Umbilical cord (tissue), 1 donor: ENCODE measurements at regions not wholly inside any gene's neighbourhood (a gene's known extent, or its start where the extent isn't known, plus 50 kb on each side); places are given as distances from the start of the nearest gene placed in this dataset.
A peak's percentile ranks its signal among the peaks of the same experiment; 100 is the strongest.
"Not testable (repeated sequence)": the region's sequence is repeated elsewhere in the genome, so short reads cannot be mapped to it uniquely, and the experiment has no call there.

Experiments used
- DNase-seq: peaks from one replicate; pipeline ENCODE4 v3.0.0-alpha.2; 2015; ENCODE audit warnings: low spot score

- no peak for DNase-seq
These were observed 53.4 kb downstream of the RGS2 start for GRCh38 chr1:192862271-192862670.

- DNase-seq, result no peak
These were observed 57.5 kb downstream of the RGS2 start for GRCh38 chr1:192866241-192866868.

GRCh38 chr1:192867180-192867579 is 58.3 kb downstream of the RGS2 start:
- no peak for DNase-seq

GRCh38 chr1:192869308-192869940 is 60.6 kb downstream of the RGS2 start:
- no peak for DNase-seq

- DNase-seq, result no peak
These were observed 63.2 kb downstream of the RGS2 start for GRCh38 chr1:192872010-192872409.

GRCh38 chr1:192873836-192874235 is 65.0 kb downstream of the RGS2 start:
- DNase-seq, result no peak

- no peak for DNase-seq
These were observed 67.8 kb downstream of the RGS2 start for GRCh38 chr1:192876633-192877032.

GRCh38 chr1:192877283-192877886 is 68.5 kb downstream of the RGS2 start:
- DNase-seq, result no peak

GRCh38 chr1:192878249-192878648 is 69.4 kb downstream of the RGS2 start:
- DNase-seq, result peak; percentile 54

GRCh38 chr1:192879406-192879805 is 70.6 kb downstream of the RGS2 start:
- DNase-seq, result no peak

GRCh38 chr1:192880231-192880630 is 71.4 kb downstream of the RGS2 start:
- no peak for DNase-seq

- DNase-seq, result no peak
These were observed 75.4 kb downstream of the RGS2 start for GRCh38 chr1:192884241-192884640.

- DNase-seq, result not testable (repeated sequence)
These were observed 76.5 kb downstream of the RGS2 start for GRCh38 chr1:192885387-192885786.

GRCh38 chr1:192887426-192887825 is 78.6 kb downstream of the RGS2 start:
- DNase-seq, result no peak

GRCh38 chr1:192888574-192888973 is 79.7 kb downstream of the RGS2 start:
- no peak for DNase-seq

GRCh38 chr1:192889082-192889481 is 80.2 kb downstream of the RGS2 start:
- no peak for DNase-seq

- no peak for DNase-seq
These were observed 81.3 kb downstream of the RGS2 start for GRCh38 chr1:192890134-192890533.

- DNase-seq, result no peak
These were observed 84.1 kb downstream of the RGS2 start for GRCh38 chr1:192892934-192893333.

- not testable (repeated sequence) for DNase-seq
These were observed 86.6 kb downstream of the RGS2 start for GRCh38 chr1:192895487-192895886.

GRCh38 chr1:192896376-192896775 is 87.5 kb downstream of the RGS2 start:
- DNase-seq, result no peak

GRCh38 chr1:192901500-192901899 is 92.7 kb downstream of the RGS2 start:
- no peak for DNase-seq

GRCh38 chr1:192903142-192903541 is 94.3 kb downstream of the RGS2 start:
- no peak for DNase-seq

- DNase-seq, result peak; percentile 78
These were observed 95.6 kb downstream of the RGS2 start for GRCh38 chr1:192904438-192904895.
